Neural cell (in vitro differentiated cells): ENCODE measurements at regions not wholly inside any gene's neighbourhood (a gene's known extent, or its start where the extent isn't known, plus 50 kb on each side); places are given as distances from the start of the nearest gene placed in this dataset.

Experiments used
- H2AFZ ChIP-seq: fragments of 200-600, 300-800 bp; sonication (generic), shearing (Covaris generic); 2 replicates; pipeline ENCODE4 v1.6.0; 2014; ENCODE audit warnings: low read depth, mild to moderate bottlenecking, antibody characterized with exemption, low read length, moderate library complexity
- H3F3A ChIP-seq: fragments of 200-600 bp; shearing (Covaris generic); 2 replicates; pipeline ENCODE4 v1.6.1; 2016; ENCODE audit warnings: mild to moderate bottlenecking, moderate library complexity, mixed read lengths, antibody characterized with exemption, low read length; ENCODE audit not compliant: insufficient read depth, poor library complexity, severe bottlenecking
- H3K27ac ChIP-seq: fragments of 200-600, 300-800 bp; sonication (generic), shearing (Covaris generic); 2 replicates; pipeline ENCODE4 v1.5.1; 2014; ENCODE audit warnings: mild to moderate bottlenecking, low read length, moderate library complexity
- H3K27me3 ChIP-seq: fragments of 300-800, 200-600 bp; sonication (generic), shearing (Covaris generic); 2 replicates; pipeline ENCODE4 v1.6.0; 2014; ENCODE audit warnings: mild to moderate bottlenecking, low read depth, low read length, moderate library complexity; ENCODE audit not compliant: insufficient read depth
- H3K36me3 ChIP-seq: fragments of 300-800, 200-600 bp; sonication (generic), shearing (Covaris generic); 2 replicates; pipeline ENCODE4 v1.5.1; 2014; ENCODE audit warnings: mild to moderate bottlenecking, antibody characterized with exemption, low read length, moderate library complexity; ENCODE audit not compliant: insufficient read depth
- H3K4me2 ChIP-seq: fragments of 300-800, 200-600 bp; sonication (generic), shearing (Covaris generic); 2 replicates; pipeline ENCODE4 v1.6.0; 2014; ENCODE audit warnings: mild to moderate bottlenecking, low read length
- H3K4me3 ChIP-seq: fragments of 300-800, 200-600 bp; sonication (generic), shearing (Covaris generic); 2 replicates; pipeline ENCODE4 v1.5.1; 2014; ENCODE audit warnings: mild to moderate bottlenecking, low read length, moderate library complexity
- H3K79me2 ChIP-seq: fragments of 200-600 bp; shearing (Covaris generic); replicated peaks from 2 replicates; pipeline ENCODE4 v1.6.0; 2014; ENCODE audit warnings: mild to moderate bottlenecking, low read length, moderate library complexity; ENCODE audit not compliant: insufficient read depth
- H3K9ac ChIP-seq: fragments of 300-800, 200-600 bp; sonication (generic), shearing (Covaris generic); 2 replicates; pipeline ENCODE4 v1.6.1; 2016; ENCODE audit warnings: mild to moderate bottlenecking, low read length, mixed read lengths
- H3K9me2 ChIP-seq: fragments of 200-600 bp; shearing (Covaris generic); 2 replicates; pipeline ENCODE4 v1.6.1; 2016; ENCODE audit warnings: mild to moderate bottlenecking, low read length, mixed read lengths; ENCODE audit not compliant: insufficient read depth
- H3K9me3 ChIP-seq: fragments of 200-600, 300-800 bp; sonication (generic), shearing (Covaris generic); 2 replicates; pipeline ENCODE4 v1.6.1; 2016; ENCODE audit warnings: mild to moderate bottlenecking, mixed run types, low read length, moderate library complexity, mixed read lengths
- H4K20me1 ChIP-seq: fragments of 200-600 bp; shearing (Covaris generic); 2 replicates; pipeline ENCODE4 v1.6.1; 2016; ENCODE audit warnings: mild to moderate bottlenecking, mixed run types; ENCODE audit not compliant: insufficient read depth
- CTCF ChIP-seq: fragments of 450-650 bp; IDR thresholded peaks from 2 replicates; pipeline ENCODE4 v1.5.1; 2014; ENCODE audit warnings: antibody characterized with exemption, mild to moderate bottlenecking, moderate library complexity; ENCODE audit not compliant: poor library complexity, severe bottlenecking
- EP300 ChIP-seq: fragments of 450-650 bp; conservative IDR thresholded peaks from 2 replicates; pipeline ENCODE4 v1.6.1; 2014; ENCODE audit warnings: antibody characterized with exemption, mild to moderate bottlenecking, moderate library complexity; ENCODE audit not compliant: poor library complexity, severe bottlenecking
- EZH2 ChIP-seq: fragments of 200-600, 300-800 bp; shearing (Covaris generic), sonication (generic); IDR thresholded peaks from 2 replicates; pipeline ENCODE4 v1.6.1; 2014; ENCODE audit warnings: antibody characterized with exemption, low read length, borderline replicate concordance, mild to moderate bottlenecking; ENCODE audit not compliant: insufficient read depth, poor library complexity, severe bottlenecking
- MXI1 ChIP-seq: fragments of 450-650 bp; conservative IDR thresholded peaks from 2 replicates; pipeline ENCODE4 v1.6.1; 2014; ENCODE audit warnings: antibody characterized with exemption, mild to moderate bottlenecking; ENCODE audit not compliant: poor library complexity, severe bottlenecking
- POLR2AphosphoS5 ChIP-seq: IDR thresholded peaks from 2 replicates; pipeline ENCODE4 v1.6.1; 2012
- RAD21 ChIP-seq: fragments of 450-650 bp; conservative IDR thresholded peaks from 2 replicates; pipeline ENCODE4 v1.6.1; 2014; ENCODE audit warnings: antibody characterized with exemption, mild to moderate bottlenecking, moderate library complexity
- REST ChIP-seq: IDR thresholded peaks from 2 replicates; pipeline ENCODE4 v1.6.1; 2012; ENCODE audit warnings: borderline replicate concordance
- SMC3 ChIP-seq: fragments of 450-650 bp; conservative IDR thresholded peaks from 2 replicates; pipeline ENCODE4 v1.6.1; 2014; ENCODE audit warnings: antibody characterized with exemption, mild to moderate bottlenecking, moderate library complexity; ENCODE audit not compliant: poor library complexity
- TAF1 ChIP-seq: IDR thresholded peaks from 2 replicates; pipeline ENCODE4 v1.6.1; 2012; ENCODE audit warnings: low read depth

GRCh38 chr6:90459225-90459758 is 127.6 kb downstream of the MAP3K7 start:
- no peak overlapping the region for H3K9ac ChIP-seq
- H3K27me3 ChIP-seq = no peaks in the 10 kb centered on the region
- no peak overlapping the region for H3K4me3 ChIP-seq
- no peaks in the 10 kb centered on the region for H4K20me1 ChIP-seq
- no peak overlapping the region for H3K4me2 ChIP-seq
- H3K9me2 ChIP-seq = no peaks in the 10 kb centered on the region
- no peaks in the 10 kb centered on the region for H3K9me3 ChIP-seq
- H3K79me2 ChIP-seq = no peaks in the 10 kb centered on the region
- TF ChIP-seq SMC3 (no peak), TAF1 (no peak), REST (no peak), POLR2AphosphoS5 (no peak), EP300 (no peak), CTCF (no peak), MXI1 (no peak), RAD21 (no peak), EZH2 (no peak)
- H3K27ac ChIP-seq = no peak overlapping the region
- H3F3A ChIP-seq = no peaks in the 10 kb centered on the region
- no peaks in the 10 kb centered on the region for H3K36me3 ChIP-seq
- no peak overlapping the region for H2AFZ ChIP-seq

- no peaks in the 10 kb centered on the region for H3K79me2 ChIP-seq
- H4K20me1 ChIP-seq = no peaks in the 10 kb centered on the region
- H3K27ac ChIP-seq = no peak overlapping the region
- no peak overlapping the region for H3K4me2 ChIP-seq
- H3K27me3 ChIP-seq = no peaks in the 10 kb centered on the region
- TF ChIP-seq TAF1 = no peak
- no peak for TF ChIP-seq POLR2AphosphoS5
- H3K9me3 ChIP-seq = no peaks in the 10 kb centered on the region
- H2AFZ ChIP-seq = no peak overlapping the region
- no peak overlapping the region for H3K4me3 ChIP-seq
- H3K9me2 ChIP-seq = no peaks in the 10 kb centered on the region
- H3K36me3 ChIP-seq = no peaks in the 10 kb centered on the region
- H3K9ac ChIP-seq = no peak overlapping the region
- H3F3A ChIP-seq = no peaks in the 10 kb centered on the region
Measured at GRCh38 chr6:90458353-90459224, 128.3 kb downstream of the MAP3K7 start.
